Activated naive CD4-positive, alpha-beta T cell treated with anti-CD3 and anti-CD28 coated beads for 36 hours (primary cell): ENCODE measurements at regions not wholly inside any gene's neighbourhood (a gene's known extent, or its start where the extent isn't known, plus 50 kb on each side); places are given as distances from the start of the nearest gene placed in this dataset.

Source experiments
- CTCF ChIA-PET: fragments of 350-600 bp; sonication (Branson Sonifier 250); formaldehyde crosslinking; loops from one replicate; lab custom pipeline; 2021; ENCODE audit warnings: antibody characterized with exemption; lab: Charles Lee
- DNase-seq: peaks from one replicate; pipeline ENCODE4 v3.0.0-alpha.2; 2020
- H3K27ac Mint-ChIP-seq: one replicate; pipeline ENCODE4 v1.8.0; 2021; ENCODE audit warnings: mild to moderate bottlenecking, mixed read lengths
- H3K27me3 Mint-ChIP-seq: one replicate; pipeline ENCODE4 v1.8.0; 2021; ENCODE audit warnings: low read depth, mixed read lengths
- H3K36me3 Mint-ChIP-seq: one replicate; pipeline ENCODE4 v1.8.0; 2021; ENCODE audit warnings: low read depth, mixed read lengths
- H3K4me1 Mint-ChIP-seq: one replicate; pipeline ENCODE4 v1.8.0; 2021; ENCODE audit warnings: low read depth, mixed read lengths
- H3K4me3 Mint-ChIP-seq: one replicate; pipeline ENCODE4 v1.8.0; 2021; ENCODE audit warnings: mild to moderate bottlenecking, moderate library complexity, mixed read lengths
- H3K9me3 Mint-ChIP-seq: one replicate; pipeline ENCODE4 v1.8.0; 2021; ENCODE audit warnings: mixed read lengths
- intact Hi-C: fragments of 100-400 bp; cut with micrococcal nuclease; formaldehyde crosslinking; loops from one replicate; pipeline ENCODE4 v1.15.1; 2023

GRCh38 chr15:57866149-57866736 lies 159.7 kb downstream of the POLR2M start:
- H3K4me3 Mint-ChIP-seq = no peak overlapping the region
- peak; percentile 74 for DNase-seq
- H3K36me3 Mint-ChIP-seq = no peaks in the 10 kb centered on the region
- H3K9me3 Mint-ChIP-seq = no peaks in the 10 kb centered on the region
- H3K27me3 Mint-ChIP-seq = peaks cover 31% of the 10 kb centered on the region
- no peaks in the 10 kb centered on the region for H3K4me1 Mint-ChIP-seq
- CTCF ChIA-PET = interaction anchor here (0.7 to 5.1 kb wide), 7 partner anchors 12 to 313 kb away, joined by 3 to 29 read pairs (median 4); no protein-coding TSS in a partner anchor
- intact Hi-C loops = loop anchor here (1.0 to 10.0 kb wide), 3 partner anchors 205 to 521 kb away; no protein-coding TSS in a partner anchor
- H3K27ac Mint-ChIP-seq = no peak overlapping the region

- peaks cover 39% of the 10 kb centered on the region for H3K27me3 Mint-ChIP-seq
Measured at GRCh38 chr15:57867970-57868798, 161.7 kb downstream of the POLR2M start.

GRCh38 chr15:57870667-57871066 lies 164.2 kb downstream of the POLR2M start:
- CTCF ChIA-PET = interaction anchor here (0.7 to 2.5 kb wide), 3 partner anchors 10 to 146 kb away, joined by 3 to 14 read pairs (median 11); no protein-coding TSS in a partner anchor
- Mint-ChIP-seq H3K27me3 (peaks cover 45% of the 10 kb centered on the region), H3K4me3 (no peak overlapping the region), H3K36me3 (no peaks in the 10 kb centered on the region), H3K4me1 (no peaks in the 10 kb centered on the region), H3K9me3 (peaks cover 8% of the 10 kb centered on the region), H3K27ac (no peak overlapping the region)
- no peak for DNase-seq
- intact Hi-C loops = no loop called here

More at GRCh38 chr15:57867970-57868798, 161.7 kb downstream of the POLR2M start:
- Mint-ChIP-seq H3K4me1 (no peaks in the 10 kb centered on the region), H3K36me3 (no peaks in the 10 kb centered on the region), H3K9me3 (no peaks in the 10 kb centered on the region), H3K4me3 (no peak overlapping the region), H3K27ac (no peak overlapping the region)
- no peak for DNase-seq
- intact Hi-C loops = loop anchor here (10.0 kb wide), 1 partner anchor 523 kb away; no protein-coding TSS in a partner anchor
- CTCF ChIA-PET = interaction anchor here (1.0 to 5.1 kb wide), 5 partner anchors 8 to 202 kb away, joined by 3 to 29 read pairs (median 13); no protein-coding TSS in a partner anchor

GRCh38 chr15:57872281-57873030 lies 165.9 kb downstream of the POLR2M start:
- H3K9me3 Mint-ChIP-seq = peaks cover 10% of the 10 kb centered on the region
- H3K4me3 Mint-ChIP-seq = no peak overlapping the region
- CTCF ChIA-PET = interaction anchor here (0.9 to 2.5 kb wide), 4 partner anchors 9 to 199 kb away, joined by 3 to 14 read pairs (median 8); no protein-coding TSS in a partner anchor
- no peaks in the 10 kb centered on the region for H3K36me3 Mint-ChIP-seq
- no peak for DNase-seq
- intact Hi-C loops = no loop called here
- H3K4me1 Mint-ChIP-seq = no peaks in the 10 kb centered on the region
- peaks cover 38% of the 10 kb centered on the region for H3K27me3 Mint-ChIP-seq
- H3K27ac Mint-ChIP-seq = no peak overlapping the region

GRCh38 chr15:57873564-57874209 lies 167.2 kb downstream of the POLR2M start:
- H3K9me3 Mint-ChIP-seq = peaks cover 10% of the 10 kb centered on the region
- CTCF ChIA-PET = no interaction called here
- peaks cover 27% of the 10 kb centered on the region for H3K27me3 Mint-ChIP-seq
- H3K4me3 Mint-ChIP-seq = no peak overlapping the region
- intact Hi-C loops = no loop called here
- H3K36me3 Mint-ChIP-seq = no peaks in the 10 kb centered on the region
- H3K27ac Mint-ChIP-seq = no peak overlapping the region
- no peak for DNase-seq
- H3K4me1 Mint-ChIP-seq = no peaks in the 10 kb centered on the region

- H3K9me3 Mint-ChIP-seq = peaks cover 10% of the 10 kb centered on the region
- intact Hi-C loops = no loop called here
- CTCF ChIA-PET = interaction anchor here (1.7 kb wide), 1 partner anchor 15 kb away, joined by 5 read pairs; no protein-coding TSS in a partner anchor
- H3K36me3 Mint-ChIP-seq = no peaks in the 10 kb centered on the region
- no peak for DNase-seq
- H3K4me3 Mint-ChIP-seq = no peak overlapping the region
- no peaks in the 10 kb centered on the region for H3K4me1 Mint-ChIP-seq
- peaks cover 17% of the 10 kb centered on the region for H3K27me3 Mint-ChIP-seq
- no peak overlapping the region for H3K27ac Mint-ChIP-seq
Measured at GRCh38 chr15:57875347-57875746, 168.8 kb downstream of the POLR2M start.

GRCh38 chr15:57878573-57878972 lies 172.1 kb downstream of the POLR2M start:
- H3K27me3 Mint-ChIP-seq = peaks cover 3% of the 10 kb centered on the region
- intact Hi-C loops = no loop called here
- CTCF ChIA-PET = interaction anchor here (0.6 to 1.8 kb wide), 2 partner anchors 13 to 18 kb away, joined by 3 to 10 read pairs; no protein-coding TSS in a partner anchor
- no peak overlapping the region for H3K4me3 Mint-ChIP-seq
- H3K36me3 Mint-ChIP-seq = no peaks in the 10 kb centered on the region
- no peak for DNase-seq
- no peaks in the 10 kb centered on the region for H3K4me1 Mint-ChIP-seq
- peaks cover 10% of the 10 kb centered on the region for H3K9me3 Mint-ChIP-seq
- H3K27ac Mint-ChIP-seq = no peak overlapping the region

- CTCF ChIA-PET = interaction anchor here (0.7 to 1.8 kb wide), 2 partner anchors 10 to 327 kb away, joined by 4 to 11 read pairs; no protein-coding TSS in a partner anchor
- no peak overlapping the region for H3K27ac Mint-ChIP-seq
- peaks cover 7% of the 10 kb centered on the region for H3K27me3 Mint-ChIP-seq
- no peaks in the 10 kb centered on the region for H3K4me1 Mint-ChIP-seq
- no peak for DNase-seq
- H3K9me3 Mint-ChIP-seq = no peaks in the 10 kb centered on the region
- H3K36me3 Mint-ChIP-seq = no peaks in the 10 kb centered on the region
- no peak overlapping the region for H3K4me3 Mint-ChIP-seq
- intact Hi-C loops = no loop called here
Measured at GRCh38 chr15:57881361-57881760, 174.8 kb downstream of the POLR2M start.

GRCh38 chr15:57881972-57882371 lies 175.5 kb downstream of the POLR2M start:
- CTCF ChIA-PET = interaction anchor here (1.8 kb wide), 1 partner anchor 11 kb away, joined by 11 read pairs; no protein-coding TSS in a partner anchor
- DNase-seq = no peak
- H3K27me3 Mint-ChIP-seq = peaks cover 7% of the 10 kb centered on the region

GRCh38 chr15:57883701-57884100 lies 177.2 kb downstream of the POLR2M start:
- no peak overlapping the region for H3K4me3 Mint-ChIP-seq
- no peaks in the 10 kb centered on the region for H3K4me1 Mint-ChIP-seq
- H3K27me3 Mint-ChIP-seq = peaks cover 7% of the 10 kb centered on the region
- H3K27ac Mint-ChIP-seq = no peak overlapping the region
- no peak for DNase-seq
- no peaks in the 10 kb centered on the region for H3K36me3 Mint-ChIP-seq
- H3K9me3 Mint-ChIP-seq = no peaks in the 10 kb centered on the region
- intact Hi-C loops = no loop called here
- CTCF ChIA-PET = no interaction called here

More at GRCh38 chr15:57881972-57882371, 175.5 kb downstream of the POLR2M start:
- no peak overlapping the region for H3K4me3 Mint-ChIP-seq
- H3K36me3 Mint-ChIP-seq = no peaks in the 10 kb centered on the region
- H3K9me3 Mint-ChIP-seq = no peaks in the 10 kb centered on the region
- H3K27ac Mint-ChIP-seq = no peak overlapping the region
- H3K4me1 Mint-ChIP-seq = no peaks in the 10 kb centered on the region
- intact Hi-C loops = no loop called here

- Mint-ChIP-seq H3K9me3 (no peaks in the 10 kb centered on the region), H3K36me3 (no peaks in the 10 kb centered on the region), H3K4me3 (no peak overlapping the region), H3K27ac (no peak overlapping the region), H3K27me3 (peaks cover 8% of the 10 kb centered on the region), H3K4me1 (no peaks in the 10 kb centered on the region)
- DNase-seq = no peak
- CTCF ChIA-PET = interaction anchor here (0.7 kb wide), 1 partner anchor 183 kb away, joined by 3 read pairs; no protein-coding TSS in a partner anchor
- intact Hi-C loops = no loop called here
Measured at GRCh38 chr15:57884936-57885335, 178.4 kb downstream of the POLR2M start.
